ENCODE measurements at regions not wholly inside any gene's neighbourhood (a gene's known extent, or its start where the extent isn't known, plus 50 kb on each side); places are given as distances from the start of the nearest gene placed in this dataset.

GRCh38 chr16:22763437-22764080, 50.4 kb upstream of the HS3ST2 start:
- Histone ChIP-seq H3K4me3 (ENCODE audit: low read depth in 1 of 2, low read length in 2 of 2) (no peak overlapping the region), H3K27me3 (ENCODE audit: control insufficient read depth in 1 of 2, insufficient read depth in 2 of 2, low read length in 2 of 2) (no peaks in the 10 kb centered on the region), H3K27ac (ENCODE audit: low read depth in 2 of 2, low read length in 1 of 2) (no peak overlapping the region), H3K4me1 (ENCODE audit: control insufficient read depth in 2 of 2, insufficient read depth in 2 of 2, low read length in 1 of 2) (no peaks in the 10 kb centered on the region), H3K36me3 (ENCODE audit: control insufficient read depth in 2 of 2, insufficient read depth in 2 of 2, low read length in 1 of 2) (no peaks in the 10 kb centered on the region), H3K9me3 (ENCODE audit: control insufficient read depth in 2 of 2, insufficient read depth in 1 of 2, low read depth in 1 of 2, low read length in 1 of 2) (no peaks in the 10 kb centered on the region)
- 51 to 59% methylated on average over 7 of the region's 7 CpGs for WGBS, 2 donors
